Activated naive CD8-positive, alpha-beta T cell treated with anti-CD3 and anti-CD28 coated beads, Interleukin-2, amount 50 U/mL, for 16 hours (primary cell): ENCODE measurements at regions not wholly inside any gene's neighbourhood (a gene's known extent, or its start where the extent isn't known, plus 50 kb on each side); places are given as distances from the start of the nearest gene placed in this dataset.
"Not testable (repeated sequence)": the region's sequence is repeated elsewhere in the genome, so short reads cannot be mapped to it uniquely, and the experiment has no call there.

Experiments
- DNase-seq: peaks from one replicate; pipeline ENCODE4 v3.0.0-alpha.2; 2020; ENCODE audit warnings: low read depth, low spot score

DNA sequence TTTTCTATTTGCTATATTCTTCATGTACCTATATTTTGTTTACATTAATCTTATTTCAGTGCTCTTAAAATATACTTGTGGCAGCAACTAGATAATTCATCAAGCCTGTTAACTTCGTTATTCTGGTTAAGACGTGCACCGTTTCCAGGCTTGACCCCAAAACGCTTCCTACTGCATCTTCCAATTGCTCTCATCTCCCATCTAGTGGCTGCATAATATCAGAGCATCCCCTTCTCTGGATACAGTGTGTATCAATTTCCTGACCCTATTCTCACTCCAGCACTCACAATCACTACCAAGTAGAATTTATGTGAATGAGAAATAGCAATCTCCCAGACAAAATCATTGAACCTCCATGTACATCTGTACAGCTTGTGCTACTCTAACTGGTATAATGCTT, 1280.3 kb upstream of the B3GALT2 start:
- no peak for DNase-seq

DNA sequence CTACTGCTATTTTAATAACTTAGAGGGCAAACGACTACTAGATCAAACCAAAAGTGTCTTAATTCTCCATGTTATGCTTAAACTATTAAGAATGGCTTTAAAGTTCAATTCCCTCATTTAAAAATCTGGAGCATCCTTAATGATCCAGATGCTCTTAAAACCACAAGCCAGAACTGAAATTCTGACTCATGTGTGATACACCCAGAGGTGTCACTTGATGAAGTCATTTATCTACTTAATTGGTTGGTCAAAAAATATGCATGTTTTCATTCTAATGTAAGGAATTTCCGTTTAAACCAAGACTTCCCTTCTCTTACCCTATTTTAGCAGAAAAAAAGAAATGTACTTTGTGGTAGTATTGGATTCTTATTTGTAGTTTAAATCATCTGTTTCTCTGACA, 1261.2 kb upstream of the B3GALT2 start:
- no peak for DNase-seq

DNA sequence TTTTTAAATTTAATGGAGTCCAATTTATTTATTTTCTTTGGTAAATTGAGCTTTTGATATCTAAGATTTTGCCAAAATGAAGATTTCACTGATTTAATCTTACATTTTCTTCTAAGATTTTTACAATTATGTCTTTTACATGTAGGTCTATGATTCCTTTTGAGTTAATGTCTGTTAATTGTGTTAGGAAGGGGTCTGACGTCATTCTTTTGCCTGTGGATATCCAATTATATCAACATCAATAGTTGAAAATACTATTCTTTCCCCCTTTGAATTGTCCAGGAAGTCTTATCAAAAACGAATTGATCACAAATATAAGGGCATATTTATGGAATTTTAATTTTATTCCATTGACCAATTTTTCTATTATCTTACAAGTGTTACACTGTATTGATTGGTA, 1258.8 kb upstream of the B3GALT2 start:
- DNase-seq, result no peak

DNA sequence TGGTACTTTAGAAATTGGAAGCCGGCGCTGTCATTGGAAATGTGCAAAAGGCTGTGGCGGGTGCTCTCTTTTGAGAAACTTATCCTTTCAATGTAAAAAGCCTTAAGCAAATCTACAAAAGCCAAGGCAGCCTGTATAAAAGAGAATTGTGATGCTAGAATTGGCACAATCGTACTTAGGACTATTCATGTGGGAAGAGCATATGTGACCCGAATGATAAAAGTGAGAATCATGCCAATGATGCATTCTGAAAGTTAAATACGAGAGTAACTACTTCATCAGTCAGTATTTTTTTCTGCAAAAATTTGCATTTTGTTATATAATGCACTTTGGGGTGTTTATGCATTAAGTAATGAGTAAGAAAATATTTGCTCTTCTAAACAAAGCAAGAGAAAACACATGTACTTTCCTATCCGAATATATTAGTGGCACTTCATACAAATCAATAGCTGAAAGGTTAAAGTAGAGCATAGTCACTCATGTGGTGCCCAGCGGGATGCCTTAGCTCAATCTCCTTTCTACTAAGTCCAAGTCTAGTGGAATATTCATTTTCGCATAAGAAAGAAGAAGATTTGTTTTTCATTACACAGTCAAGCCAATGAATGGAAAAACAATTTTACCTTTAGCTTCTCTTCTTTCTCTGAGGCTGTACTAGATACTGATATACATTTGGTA, 1256.6 kb upstream of the B3GALT2 start:
- DNase-seq, result no peak

DNA sequence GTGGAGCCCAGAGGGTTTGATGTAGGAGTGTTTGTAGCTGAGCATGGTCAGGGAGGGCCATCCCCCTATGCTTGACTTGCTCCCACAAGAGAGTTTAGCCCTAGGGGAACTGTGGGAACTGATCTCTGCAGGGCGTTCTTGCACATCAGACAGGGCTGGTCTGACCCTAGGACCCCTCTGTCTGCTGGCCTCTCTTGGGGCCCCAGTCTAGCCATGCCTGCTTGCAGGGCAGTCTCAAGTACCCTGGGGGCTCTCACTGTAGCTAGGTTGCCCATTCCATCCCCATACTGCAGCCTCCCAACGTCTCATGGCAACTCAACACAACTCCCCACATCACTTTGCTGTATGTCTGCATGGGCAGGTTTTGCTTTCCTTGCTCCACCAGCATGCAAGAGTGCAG, 1250.7 kb upstream of the B3GALT2 start:
- no peak for DNase-seq

DNA sequence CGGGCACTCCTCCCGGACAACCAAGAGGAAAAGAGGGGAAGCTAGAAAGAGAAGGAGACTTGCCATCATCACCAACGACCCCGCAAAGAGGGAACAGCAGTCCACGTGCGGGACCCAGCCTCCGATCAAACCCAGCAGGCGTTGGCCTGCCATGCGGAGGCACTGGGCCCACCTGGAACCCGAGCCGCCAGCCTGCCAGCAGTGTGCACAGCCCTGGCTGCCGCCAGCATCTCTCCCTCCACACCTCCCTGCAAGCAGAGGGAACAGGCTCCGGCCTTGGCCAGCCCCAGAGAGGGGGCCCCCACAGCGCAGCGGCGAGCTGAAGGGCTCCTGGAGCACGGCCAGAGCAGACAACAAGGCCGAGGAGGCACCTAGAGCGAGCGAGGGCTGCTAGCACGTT, 1244.7 kb upstream of the B3GALT2 start:
- DNase-seq, result no peak

DNA sequence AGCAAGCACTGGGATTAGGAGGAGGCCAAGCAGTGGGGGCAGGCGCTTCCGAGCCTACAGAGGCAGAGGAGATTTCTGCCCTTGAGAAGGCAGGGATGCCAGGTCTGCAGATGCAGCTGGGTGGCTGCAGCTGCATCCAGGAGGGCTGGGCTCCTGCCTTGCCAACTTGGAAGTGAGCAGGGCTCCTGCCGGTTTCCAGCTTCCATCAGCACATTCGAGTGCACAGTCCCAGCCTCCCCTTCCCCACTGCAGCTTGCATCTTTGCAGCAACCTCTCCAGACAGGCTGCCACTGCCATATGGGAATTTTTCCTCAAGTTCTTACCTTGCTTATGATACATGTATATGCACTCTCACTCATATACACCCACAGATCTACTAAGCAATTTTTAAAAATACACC, 1234.3 kb upstream of the B3GALT2 start:
- DNase-seq, result no peak

DNA sequence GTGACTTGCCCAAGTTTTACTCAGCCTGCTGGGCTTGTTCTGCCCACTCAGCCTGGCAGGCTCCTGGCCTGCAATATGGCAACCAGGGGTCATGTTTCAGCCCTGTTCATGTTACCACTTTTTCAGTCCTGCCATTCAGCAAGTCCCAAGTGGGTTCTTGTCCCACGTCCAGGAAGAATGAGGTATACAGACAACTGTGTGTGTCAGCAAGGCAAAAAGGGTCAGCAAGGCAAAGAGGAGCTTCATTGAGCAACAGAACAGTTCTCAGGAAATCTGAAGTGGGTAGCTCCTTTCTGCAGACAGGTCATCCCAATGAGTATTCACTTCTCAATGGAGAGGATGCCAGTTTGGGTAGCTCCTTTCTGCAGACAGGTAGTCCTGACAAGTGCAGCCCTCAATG, 1233.3 kb upstream of the B3GALT2 start:
- no peak for DNase-seq

DNA sequence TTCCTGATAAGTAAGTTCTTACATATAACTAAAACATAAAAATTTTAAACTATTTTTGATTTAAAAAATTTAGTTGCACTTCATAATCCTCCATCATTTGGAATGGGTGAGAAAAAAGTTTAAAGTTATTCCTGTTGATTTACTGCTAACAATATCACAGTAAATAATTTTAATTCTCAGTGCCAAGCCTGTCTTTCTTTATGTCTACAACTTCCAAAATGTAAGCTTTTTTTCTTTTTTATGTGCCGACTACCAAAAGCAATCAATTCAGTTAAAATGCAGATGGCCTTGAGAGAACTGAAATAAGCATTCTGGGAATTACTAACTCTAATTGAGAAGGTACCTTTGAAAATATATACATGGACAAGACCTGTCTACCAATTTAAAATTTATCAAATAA, 1224.3 kb upstream of the B3GALT2 start:
- DNase-seq, result no peak

DNA sequence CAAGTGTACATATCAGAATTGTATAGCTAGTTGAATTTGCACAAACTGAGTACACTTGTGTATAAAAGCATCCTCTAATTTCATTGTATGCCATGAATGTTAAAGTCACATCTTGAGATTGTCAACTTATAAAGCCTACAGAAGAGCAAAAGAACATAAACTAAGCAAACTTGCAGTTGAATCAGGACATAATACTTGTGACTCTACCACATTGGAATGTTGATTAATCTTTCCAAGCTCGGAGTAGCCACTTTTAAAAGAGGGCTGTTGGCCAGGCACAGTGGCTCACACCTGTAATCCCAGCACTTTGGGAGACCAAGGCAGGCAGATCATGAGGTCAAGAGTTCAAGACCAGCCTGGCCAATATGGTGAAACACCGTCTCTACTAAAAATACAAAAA, 1220.8 kb upstream of the B3GALT2 start:
- DNase-seq, result not testable (repeated sequence)

DNA sequence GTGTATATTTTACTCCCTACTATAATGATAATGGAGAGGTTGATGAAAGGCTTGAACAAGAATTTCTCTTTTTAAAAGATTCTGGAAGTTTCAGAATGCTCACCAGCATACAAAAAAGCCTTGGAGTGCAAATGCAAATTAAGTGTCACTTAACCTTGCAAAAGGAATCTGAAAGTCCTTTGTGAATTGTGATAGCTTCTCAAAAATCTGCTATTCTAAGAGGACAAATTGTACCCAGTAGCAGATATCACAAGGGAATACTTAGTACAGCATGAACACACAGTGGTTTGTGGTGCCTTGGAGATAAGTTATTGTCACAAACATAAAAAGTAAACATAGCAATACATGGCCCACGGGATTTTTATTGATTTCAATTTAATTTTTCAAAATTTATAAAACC, 1208.3 kb upstream of the B3GALT2 start:
- no peak for DNase-seq

DNA sequence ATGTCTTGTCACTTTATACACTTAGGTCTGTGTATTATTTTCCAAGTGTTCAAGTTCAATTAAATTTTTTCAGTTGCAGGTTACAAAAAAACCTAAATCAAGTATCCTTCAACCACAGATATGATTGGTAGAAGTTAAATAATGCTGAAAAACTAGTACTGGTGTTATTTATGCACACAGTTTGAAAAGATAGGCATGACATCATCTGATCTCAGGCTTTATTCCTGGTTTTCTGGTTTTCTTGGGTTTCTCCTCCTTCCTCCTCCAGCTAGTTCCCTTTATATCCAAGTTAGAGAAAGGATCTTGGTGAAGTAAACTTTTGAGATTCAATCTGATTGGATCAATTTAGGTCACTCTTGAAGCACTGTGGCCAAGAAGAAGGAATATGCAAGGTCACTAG, 1201.1 kb upstream of the B3GALT2 start:
- no peak for DNase-seq

DNA sequence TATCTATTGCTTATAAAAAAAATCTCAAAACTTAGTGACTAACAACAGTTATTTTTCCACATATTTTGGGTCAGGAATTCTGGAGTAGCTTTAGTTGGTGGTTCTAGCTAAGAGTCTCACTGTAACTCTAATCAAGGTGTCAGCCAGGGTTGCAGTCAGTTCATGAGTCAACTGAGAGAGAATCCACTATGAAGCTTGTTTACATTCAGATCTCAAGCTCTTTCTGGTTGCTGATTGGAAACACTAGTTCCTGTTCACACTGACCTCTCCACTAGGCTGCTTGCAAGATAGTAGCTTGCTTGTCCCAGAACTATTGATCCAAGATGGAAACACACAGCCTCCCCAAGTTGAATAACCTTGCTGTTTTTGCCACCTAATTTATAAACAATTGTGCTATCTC, 1192.1 kb upstream of the B3GALT2 start:
- DNase-seq, result no peak

DNA sequence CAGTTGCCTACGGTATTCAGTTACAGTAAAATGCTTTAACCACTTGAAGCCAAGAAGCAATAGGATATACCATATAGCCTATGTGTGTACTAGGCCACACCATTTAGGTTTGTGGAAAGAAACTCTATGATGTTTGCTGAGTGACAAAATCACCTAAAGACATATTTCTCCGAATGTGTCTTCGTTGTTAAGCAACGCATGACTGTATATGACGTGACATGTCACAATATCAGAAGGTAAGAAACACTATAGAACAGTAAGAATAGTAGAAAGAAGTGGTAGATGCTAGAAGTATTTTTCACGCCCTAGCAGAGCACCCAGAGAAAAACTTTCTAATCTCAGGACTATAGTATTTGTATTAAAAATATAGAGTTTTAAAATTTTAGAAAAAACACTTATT, 1188.2 kb upstream of the B3GALT2 start:
- DNase-seq, result no peak

DNA sequence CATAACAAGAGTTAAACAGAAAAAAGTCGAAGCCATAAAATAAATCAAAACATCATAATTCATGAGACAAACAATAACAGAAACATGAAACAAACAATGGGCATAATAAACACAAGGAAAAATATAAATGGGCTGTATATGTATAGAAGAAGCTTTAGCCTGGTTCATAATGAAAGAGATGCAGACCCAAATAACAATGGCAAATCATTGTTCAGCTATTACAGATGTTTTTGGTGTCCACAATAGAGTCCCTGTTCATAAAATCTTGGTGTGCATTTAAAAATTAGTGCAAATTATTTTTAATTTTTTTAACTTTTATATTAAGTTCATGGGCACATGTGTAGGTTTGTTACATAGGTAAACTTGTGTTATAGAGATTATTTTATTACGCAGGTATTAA, 1185.9 kb upstream of the B3GALT2 start:
- DNase-seq, result no peak

DNA sequence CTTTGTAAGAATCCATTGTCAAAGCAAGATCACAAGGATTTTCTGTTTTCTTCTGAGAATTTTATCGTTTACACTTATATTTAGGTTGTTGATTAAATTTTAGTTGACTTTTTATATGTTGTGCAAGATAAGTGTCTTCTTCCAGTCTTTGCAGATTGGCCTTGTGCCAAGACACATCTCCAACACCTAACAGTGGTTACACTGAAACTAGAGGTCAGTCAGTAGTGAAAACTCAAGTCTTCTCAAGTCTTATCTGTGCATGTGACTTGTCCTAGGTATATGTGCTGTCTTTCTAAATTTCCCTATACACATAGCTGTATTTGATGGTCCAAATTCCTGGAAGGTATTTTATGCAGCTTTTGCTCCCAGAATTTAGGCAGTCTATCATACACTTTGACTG, 1183.2 kb upstream of the B3GALT2 start:
- DNase-seq, result no peak

DNA sequence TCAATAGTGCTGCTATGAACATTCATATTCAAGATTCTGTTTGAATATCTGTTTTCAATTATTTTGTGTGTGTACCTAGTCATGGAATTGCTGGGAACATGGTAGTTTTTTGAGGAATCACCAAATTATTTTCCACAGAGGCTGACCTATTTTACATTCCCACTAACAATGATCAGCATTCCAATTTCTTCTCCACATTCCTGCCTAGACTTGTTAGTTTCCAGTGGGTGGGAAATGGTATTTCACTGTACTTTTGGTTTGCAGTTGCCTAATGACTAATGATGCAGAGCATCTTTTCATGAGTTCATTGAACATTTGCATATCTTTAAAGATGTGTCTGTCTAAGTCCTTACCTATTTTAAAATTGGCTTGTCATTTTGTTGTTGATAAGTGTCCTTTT, 1182.6 kb upstream of the B3GALT2 start:
- no peak for DNase-seq

DNA sequence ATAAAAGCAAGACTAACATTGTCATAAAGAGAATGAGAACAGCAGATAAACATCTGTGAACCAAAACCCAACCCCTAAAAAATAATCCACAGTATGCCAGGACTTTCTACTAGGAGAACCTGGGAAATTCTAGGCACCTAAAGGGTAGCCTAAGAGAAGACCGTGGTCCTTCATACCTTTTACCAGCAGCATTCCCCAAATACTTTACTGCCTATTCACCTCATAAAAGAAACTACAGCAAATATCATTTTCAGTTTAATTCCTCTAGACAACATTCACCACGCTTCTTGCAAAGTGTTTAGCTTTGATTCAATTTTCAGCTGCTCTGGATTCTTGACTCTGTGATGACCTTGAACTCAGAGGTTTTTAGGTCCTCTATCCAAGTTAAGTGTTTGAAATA, 1180.7 kb upstream of the B3GALT2 start:
- DNase-seq, result no peak

DNA sequence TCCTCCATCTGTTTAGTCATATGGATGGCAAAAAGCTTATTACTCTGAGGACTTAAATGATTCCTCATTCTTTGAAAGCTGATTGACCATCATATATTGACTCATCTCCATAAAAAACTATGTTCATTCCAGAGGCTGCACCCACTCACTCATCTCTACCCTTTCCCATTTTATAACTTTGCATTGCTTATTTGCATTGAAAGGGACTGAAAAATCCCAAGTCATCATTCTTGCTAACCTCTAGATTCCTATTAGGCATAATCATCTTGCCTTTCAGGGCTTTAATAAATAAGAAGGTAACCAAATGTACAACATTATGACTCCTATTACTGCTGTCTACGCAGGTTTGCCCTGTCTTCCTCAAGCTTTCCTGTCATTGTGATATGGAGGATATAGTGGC, 1180.3 kb upstream of the B3GALT2 start:
- DNase-seq, result no peak

DNA sequence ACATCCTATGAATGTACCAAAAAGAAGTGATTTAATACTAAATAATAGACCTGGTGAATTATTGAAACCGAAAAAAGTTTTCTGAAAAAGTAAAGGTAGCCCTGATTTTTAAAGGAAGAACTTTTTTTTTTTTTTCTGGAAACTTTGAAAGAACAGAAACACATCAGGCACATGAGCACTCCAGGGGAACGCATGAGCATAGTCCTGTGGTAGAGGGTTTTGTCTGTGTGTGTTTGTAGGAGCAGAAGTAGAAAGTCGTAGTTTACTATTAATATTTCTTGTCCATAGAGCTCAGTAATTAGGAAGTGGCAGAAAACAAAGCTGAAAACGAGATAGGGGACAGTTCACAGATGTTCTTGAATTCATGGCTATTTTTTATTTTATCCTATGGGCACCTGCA, 1175.9 kb upstream of the B3GALT2 start:
- no peak for DNase-seq

DNA sequence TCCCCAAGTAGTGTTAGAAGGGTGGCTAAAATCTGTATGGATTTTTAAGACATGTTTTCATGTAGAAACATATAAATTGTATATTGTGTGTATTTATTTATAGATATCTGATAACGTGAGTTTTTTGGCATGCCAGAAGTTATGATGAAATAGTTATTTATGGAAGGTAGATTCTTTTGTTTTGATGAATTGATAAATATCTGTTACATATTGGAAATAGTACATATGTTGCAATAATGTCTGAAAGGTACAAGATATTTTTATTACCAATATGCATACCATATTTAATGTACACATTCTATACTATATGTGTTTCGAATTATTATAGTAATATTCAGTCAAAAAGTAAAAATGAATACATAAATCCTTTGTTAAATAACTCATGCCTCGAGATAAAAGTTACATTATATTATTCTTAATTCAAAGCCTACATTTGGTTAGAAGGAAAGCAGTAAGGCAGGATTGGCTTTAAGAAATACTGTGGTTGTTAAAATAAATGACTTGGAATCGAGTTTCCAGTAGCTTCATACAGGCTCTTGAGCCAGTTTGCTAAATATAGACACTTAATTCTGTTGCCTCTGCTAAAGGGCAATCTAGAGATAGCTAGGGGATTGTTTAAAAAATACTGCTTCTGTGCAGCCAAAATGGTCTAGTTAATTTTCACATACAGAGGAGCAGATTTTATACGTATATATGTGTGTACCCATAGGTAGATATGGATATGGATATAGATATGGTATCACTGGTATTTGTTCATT, 1175.1 kb upstream of the B3GALT2 start:
- DNase-seq, result no peak

DNA sequence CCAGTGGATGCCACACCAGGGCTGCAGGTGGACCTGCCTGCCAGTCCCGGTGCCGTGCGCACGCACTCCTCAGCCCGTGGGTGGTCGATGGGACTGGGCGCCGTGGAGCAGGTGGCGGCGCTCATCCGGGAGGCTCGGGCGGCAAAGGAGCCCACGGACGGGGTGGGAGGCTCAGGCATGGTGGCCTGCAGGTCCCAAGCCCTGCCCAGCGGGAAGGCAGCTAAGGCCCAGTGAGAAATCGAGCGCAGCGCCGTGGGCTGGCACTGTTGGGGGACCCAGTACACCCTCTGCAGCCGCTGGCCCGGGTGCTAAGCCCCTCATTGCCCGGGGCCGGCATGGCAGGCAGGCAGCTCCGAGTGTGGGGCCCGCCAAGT, 1171.8 kb upstream of the B3GALT2 start:
- DNase-seq, result no peak

DNA sequence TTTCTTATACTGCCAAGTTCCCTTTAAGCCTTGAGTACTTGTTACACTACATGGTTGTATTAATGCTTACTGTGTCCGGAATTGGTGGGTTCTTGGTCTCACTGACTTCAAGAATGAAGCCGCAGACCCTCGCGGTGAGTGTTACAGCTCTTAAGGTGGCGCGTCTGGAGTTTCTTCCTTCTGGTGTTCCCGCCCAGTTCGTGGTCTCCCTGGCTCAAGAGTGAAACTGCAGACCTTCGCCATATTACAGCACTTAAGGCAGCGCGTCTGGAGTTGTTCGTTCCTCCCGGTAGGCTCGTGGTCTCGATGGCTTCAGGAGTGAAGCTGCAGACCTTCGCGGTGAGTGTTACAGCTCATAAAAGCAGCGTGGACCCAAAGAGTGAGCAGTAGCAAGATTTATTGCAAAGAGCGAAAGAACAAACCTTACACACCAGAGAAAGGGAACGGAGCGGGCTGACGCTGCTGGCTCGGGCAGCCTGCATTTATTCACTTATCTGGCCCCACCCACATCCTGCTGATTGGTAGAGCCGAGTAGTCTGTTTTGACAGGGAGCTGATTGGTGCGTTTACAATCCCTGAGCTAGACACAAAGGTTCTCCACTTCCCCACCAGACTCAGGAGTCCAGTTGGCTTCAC, 1171.3 kb upstream of the B3GALT2 start:
- DNase-seq, result not testable (repeated sequence)
